Ishikawa (cell line): ENCODE measurements at regions not wholly inside any gene's neighbourhood (a gene's known extent, or its start where the extent isn't known, plus 50 kb on each side); places are given as distances from the start of the nearest gene placed in this dataset.

Experiments used
- CEBPB ChIP-seq: IDR thresholded peaks from 2 replicates; pipeline ENCODE4 v1.6.1; 2012
- CREB1 ChIP-seq: IDR thresholded peaks from 2 replicates; pipeline ENCODE4 v1.6.1; 2012; ENCODE audit warnings: low read depth
- EGR1 ChIP-seq: IDR thresholded peaks from 2 replicates; pipeline ENCODE4 v1.6.1; 2012
- EP300 ChIP-seq: IDR thresholded peaks from 2 replicates; pipeline ENCODE4 v1.6.1; 2012; ENCODE audit warnings: borderline replicate concordance
- FOXM1 ChIP-seq: IDR thresholded peaks from 2 replicates; pipeline ENCODE4 v1.6.1; 2012; ENCODE audit warnings: low read depth, borderline replicate concordance
- RAD21 ChIP-seq: IDR thresholded peaks from 2 replicates; pipeline ENCODE4 v1.6.1; 2012; ENCODE audit warnings: low read depth
- TAF1 ChIP-seq: IDR thresholded peaks from 2 replicates; pipeline ENCODE4 v1.6.1; 2012; ENCODE audit warnings: low read depth, mild to moderate bottlenecking
- TCF12 ChIP-seq: IDR thresholded peaks from 2 replicates; pipeline ENCODE4 v1.6.1; 2012; ENCODE audit warnings: low read depth
- TEAD4 ChIP-seq: IDR thresholded peaks from 2 replicates; pipeline ENCODE4 v1.6.1; 2012
- YY1 ChIP-seq: IDR thresholded peaks from 2 replicates; pipeline ENCODE4 v1.6.1; 2012; ENCODE audit warnings: low read depth
- ZBTB7A ChIP-seq: IDR thresholded peaks from 2 replicates; pipeline ENCODE4 v1.6.1; 2012; ENCODE audit warnings: low read depth
- TF ChIP-seq, protein P1 (sequence below): IDR thresholded peaks from 2 replicates; pipeline ENCODE4 v1.6.1; 2012
- TF ChIP-seq, protein P2 (sequence below): IDR thresholded peaks from 2 replicates; pipeline ENCODE4 v1.6.1; 2012
- TF ChIP-seq, protein P3 (sequence below): IDR thresholded peaks from 2 replicates; pipeline ENCODE4 v1.6.1; 2012; ENCODE audit warnings: low read depth, mild to moderate bottlenecking

- TF ChIP-seq, protein P1, sequence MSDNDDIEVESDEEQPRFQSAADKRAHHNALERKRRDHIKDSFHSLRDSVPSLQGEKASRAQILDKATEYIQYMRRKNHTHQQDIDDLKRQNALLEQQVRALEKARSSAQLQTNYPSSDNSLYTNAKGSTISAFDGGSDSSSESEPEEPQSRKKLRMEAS = no peak
- TF ChIP-seq RAD21 (no peak), YY1 (no peak), ZBTB7A (no peak), FOXM1 (no peak), EGR1 (no peak), CEBPB (no peak), TCF12 (no peak), EP300 (no peak), TAF1 (no peak), CREB1 (no peak), TEAD4 (no peak)
- TF ChIP-seq, protein P2, sequence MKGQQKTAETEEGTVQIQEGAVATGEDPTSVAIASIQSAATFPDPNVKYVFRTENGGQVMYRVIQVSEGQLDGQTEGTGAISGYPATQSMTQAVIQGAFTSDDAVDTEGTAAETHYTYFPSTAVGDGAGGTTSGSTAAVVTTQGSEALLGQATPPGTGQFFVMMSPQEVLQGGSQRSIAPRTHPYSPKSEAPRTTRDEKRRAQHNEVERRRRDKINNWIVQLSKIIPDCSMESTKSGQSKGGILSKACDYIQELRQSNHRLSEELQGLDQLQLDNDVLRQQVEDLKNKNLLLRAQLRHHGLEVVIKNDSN = no peak
- TF ChIP-seq, protein P3, sequence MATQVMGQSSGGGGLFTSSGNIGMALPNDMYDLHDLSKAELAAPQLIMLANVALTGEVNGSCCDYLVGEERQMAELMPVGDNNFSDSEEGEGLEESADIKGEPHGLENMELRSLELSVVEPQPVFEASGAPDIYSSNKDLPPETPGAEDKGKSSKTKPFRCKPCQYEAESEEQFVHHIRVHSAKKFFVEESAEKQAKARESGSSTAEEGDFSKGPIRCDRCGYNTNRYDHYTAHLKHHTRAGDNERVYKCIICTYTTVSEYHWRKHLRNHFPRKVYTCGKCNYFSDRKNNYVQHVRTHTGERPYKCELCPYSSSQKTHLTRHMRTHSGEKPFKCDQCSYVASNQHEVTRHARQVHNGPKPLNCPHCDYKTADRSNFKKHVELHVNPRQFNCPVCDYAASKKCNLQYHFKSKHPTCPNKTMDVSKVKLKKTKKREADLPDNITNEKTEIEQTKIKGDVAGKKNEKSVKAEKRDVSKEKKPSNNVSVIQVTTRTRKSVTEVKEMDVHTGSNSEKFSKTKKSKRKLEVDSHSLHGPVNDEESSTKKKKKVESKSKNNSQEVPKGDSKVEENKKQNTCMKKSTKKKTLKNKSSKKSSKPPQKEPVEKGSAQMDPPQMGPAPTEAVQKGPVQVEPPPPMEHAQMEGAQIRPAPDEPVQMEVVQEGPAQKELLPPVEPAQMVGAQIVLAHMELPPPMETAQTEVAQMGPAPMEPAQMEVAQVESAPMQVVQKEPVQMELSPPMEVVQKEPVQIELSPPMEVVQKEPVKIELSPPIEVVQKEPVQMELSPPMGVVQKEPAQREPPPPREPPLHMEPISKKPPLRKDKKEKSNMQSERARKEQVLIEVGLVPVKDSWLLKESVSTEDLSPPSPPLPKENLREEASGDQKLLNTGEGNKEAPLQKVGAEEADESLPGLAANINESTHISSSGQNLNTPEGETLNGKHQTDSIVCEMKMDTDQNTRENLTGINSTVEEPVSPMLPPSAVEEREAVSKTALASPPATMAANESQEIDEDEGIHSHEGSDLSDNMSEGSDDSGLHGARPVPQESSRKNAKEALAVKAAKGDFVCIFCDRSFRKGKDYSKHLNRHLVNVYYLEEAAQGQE = no peak
Observed at GRCh38 chr2:223243233-223243632, 191.2 kb downstream of the KCNE4 start.
